ENCODE measurements at regions not wholly inside any gene's neighbourhood (a gene's known extent, or its start where the extent isn't known, plus 50 kb on each side); places are given as distances from the start of the nearest gene placed in this dataset.

- DNase-seq (ENCODE audit: low read depth, low spot score) = no peak
- H3K9me3 Mint-ChIP-seq = peaks cover 8% of the 10 kb centered on the region
- TF ChIP-seq CTCF (conservative IDR thresholded peaks at IDR 0.05) = no peak
- H3K4me3 Mint-ChIP-seq = no peak overlapping the region
- no peaks in the 10 kb centered on the region for H3K27me3 Mint-ChIP-seq (ENCODE audit: low read depth)
- H3K4me1 Mint-ChIP-seq = peaks cover 14% of the 10 kb centered on the region
- H3K27ac Mint-ChIP-seq (ENCODE audit: unreplicated experiment) = no peak overlapping the region
- H3K36me3 Mint-ChIP-seq (ENCODE audit: low read depth) = peaks cover 9% of the 10 kb centered on the region
Observed at GRCh38 chr7:16967300-16967811, 85.6 kb upstream of the AGR3 start.

- Mint-ChIP-seq H3K36me3 (ENCODE audit: low read depth) (peaks cover 6% of the 10 kb centered on the region), H3K27ac (ENCODE audit: unreplicated experiment) (no peak overlapping the region), H3K4me3 (no peak overlapping the region), H3K9me3 (peaks cover 3% of the 10 kb centered on the region), H3K4me1 (peaks cover 14% of the 10 kb centered on the region), H3K27me3 (ENCODE audit: low read depth) (no peaks in the 10 kb centered on the region)
- no peak for TF ChIP-seq CTCF (conservative IDR thresholded peaks at IDR 0.05)
- no peak for DNase-seq (ENCODE audit: low read depth, low spot score)
Observed at GRCh38 chr7:16970732-16971482, 89.1 kb upstream of the AGR3 start.

- Mint-ChIP-seq H3K27me3 (ENCODE audit: low read depth) (no peaks in the 10 kb centered on the region), H3K4me3 (no peak overlapping the region), H3K9me3 (no peaks in the 10 kb centered on the region), H3K4me1 (peaks cover 19% of the 10 kb centered on the region), H3K27ac (ENCODE audit: unreplicated experiment) (no peak overlapping the region), H3K36me3 (ENCODE audit: low read depth) (no peaks in the 10 kb centered on the region)
- no peak for DNase-seq (ENCODE audit: low read depth, low spot score)
- TF ChIP-seq CTCF (conservative IDR thresholded peaks at IDR 0.05) = no peak
Observed at GRCh38 chr7:16975712-16976111, 93.9 kb upstream of the AGR3 start.

- Mint-ChIP-seq H3K36me3 (ENCODE audit: low read depth) (no peaks in the 10 kb centered on the region), H3K27me3 (ENCODE audit: low read depth) (no peaks in the 10 kb centered on the region), H3K27ac (ENCODE audit: unreplicated experiment) (no peak overlapping the region), H3K4me1 (peaks cover 10% of the 10 kb centered on the region), H3K4me3 (no peak overlapping the region), H3K9me3 (no peaks in the 10 kb centered on the region)
- no peak for TF ChIP-seq CTCF (conservative IDR thresholded peaks at IDR 0.05)
- no peak for DNase-seq (ENCODE audit: low read depth, low spot score)
Observed at GRCh38 chr7:16978358-16979244, 96.8 kb upstream of the AGR3 start.

GRCh38 chr7:16980539-16980938, 98.8 kb upstream of the AGR3 start:
- no peak for TF ChIP-seq CTCF (conservative IDR thresholded peaks at IDR 0.05)
- no peaks in the 10 kb centered on the region for H3K27me3 Mint-ChIP-seq (ENCODE audit: low read depth)
- no peak overlapping the region for H3K27ac Mint-ChIP-seq (ENCODE audit: unreplicated experiment)
- DNase-seq (ENCODE audit: low read depth, low spot score) = no peak
- no peaks in the 10 kb centered on the region for H3K36me3 Mint-ChIP-seq (ENCODE audit: low read depth)
- peaks cover 16% of the 10 kb centered on the region for H3K4me1 Mint-ChIP-seq
- H3K9me3 Mint-ChIP-seq = no peaks in the 10 kb centered on the region
- H3K4me3 Mint-ChIP-seq = no peak overlapping the region
